Coronary artery (tissue), 2 donors: ENCODE measurements at regions not wholly inside any gene's neighbourhood (a gene's known extent, or its start where the extent isn't known, plus 50 kb on each side); places are given as distances from the start of the nearest gene placed in this dataset.

Source experiments
- DNase-seq: peaks from one replicate; pipeline ENCODE4 v3.0.0-alpha.2; 2017; ENCODE audit warnings: low spot score
- H3K27ac ChIP-seq, 2 donors: fragments of 200-600 bp; sonication (generic); one replicate each; pipeline ENCODE4 v1.5.1; 2016 to 2019
- H3K4me3 ChIP-seq: fragments of 200-600 bp; sonication (generic); 2 replicates; pipeline ENCODE4 v1.5.1; 2016; ENCODE audit warnings: mild to moderate bottlenecking, moderate library complexity
- CTCF ChIP-seq: fragments of 200-600 bp; sonication (generic); IDR thresholded peaks from one replicate; pipeline ENCODE4 v1.5.1; 2019; ENCODE audit warnings: antibody characterized with exemption

- TF ChIP-seq CTCF: no peak
- DNase-seq: no peak
- H3K4me3 ChIP-seq: no peak overlapping the region
- H3K27ac ChIP-seq: no peak overlapping the region
Observed at GRCh38 chr12:24749171-24749570, 199.7 kb downstream of the BCAT1 start.

GRCh38 chr12:24748326-24748725, 200.6 kb downstream of the BCAT1 start:
- no peak for DNase-seq
- no peak for TF ChIP-seq CTCF
- Histone ChIP-seq H3K4me3 (no peak overlapping the region), H3K27ac (no peak overlapping the region)

GRCh38 chr12:24746864-24747263, 202.0 kb downstream of the BCAT1 start:
- no peak for DNase-seq
- Histone ChIP-seq H3K4me3 (no peak overlapping the region), H3K27ac (no peak overlapping the region)
- no peak for TF ChIP-seq CTCF

GRCh38 chr12:24746006-24746671, 202.8 kb downstream of the BCAT1 start:
- Histone ChIP-seq H3K4me3 (no peak overlapping the region), H3K27ac (no peak overlapping the region)
- no peak for DNase-seq
- TF ChIP-seq CTCF: no peak

GRCh38 chr12:24743941-24744793, 204.7 kb downstream of the BCAT1 start:
- Histone ChIP-seq H3K27ac (no peak overlapping the region), H3K4me3 (no peak overlapping the region)
- DNase-seq: no peak
- TF ChIP-seq CTCF: no peak

- TF ChIP-seq CTCF: no peak
- Histone ChIP-seq H3K27ac (no peak overlapping the region), H3K4me3 (no peak overlapping the region)
- no peak for DNase-seq
Observed at GRCh38 chr12:24742378-24742777, 206.5 kb downstream of the BCAT1 start.

GRCh38 chr12:24741216-24741615, 207.7 kb downstream of the BCAT1 start:
- no peak overlapping the region for H3K27ac ChIP-seq
- no peak for DNase-seq
- no peak for TF ChIP-seq CTCF
- no peak overlapping the region for H3K4me3 ChIP-seq
